ENCODE measurements at regions not wholly inside any gene's neighbourhood (a gene's known extent, or its start where the extent isn't known, plus 50 kb on each side); places are given as distances from the start of the nearest gene placed in this dataset.

- TF ChIP-seq POLR2A (IDR thresholded peaks at IDR 0.05; ENCODE audit: low read depth): no peak
- no peak for TF ChIP-seq POLR2AphosphoS5 (IDR thresholded peaks at IDR 0.05)
- TF ChIP-seq, protein P1, sequence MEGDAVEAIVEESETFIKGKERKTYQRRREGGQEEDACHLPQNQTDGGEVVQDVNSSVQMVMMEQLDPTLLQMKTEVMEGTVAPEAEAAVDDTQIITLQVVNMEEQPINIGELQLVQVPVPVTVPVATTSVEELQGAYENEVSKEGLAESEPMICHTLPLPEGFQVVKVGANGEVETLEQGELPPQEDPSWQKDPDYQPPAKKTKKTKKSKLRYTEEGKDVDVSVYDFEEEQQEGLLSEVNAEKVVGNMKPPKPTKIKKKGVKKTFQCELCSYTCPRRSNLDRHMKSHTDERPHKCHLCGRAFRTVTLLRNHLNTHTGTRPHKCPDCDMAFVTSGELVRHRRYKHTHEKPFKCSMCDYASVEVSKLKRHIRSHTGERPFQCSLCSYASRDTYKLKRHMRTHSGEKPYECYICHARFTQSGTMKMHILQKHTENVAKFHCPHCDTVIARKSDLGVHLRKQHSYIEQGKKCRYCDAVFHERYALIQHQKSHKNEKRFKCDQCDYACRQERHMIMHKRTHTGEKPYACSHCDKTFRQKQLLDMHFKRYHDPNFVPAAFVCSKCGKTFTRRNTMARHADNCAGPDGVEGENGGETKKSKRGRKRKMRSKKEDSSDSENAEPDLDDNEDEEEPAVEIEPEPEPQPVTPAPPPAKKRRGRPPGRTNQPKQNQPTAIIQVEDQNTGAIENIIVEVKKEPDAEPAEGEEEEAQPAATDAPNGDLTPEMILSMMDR (IDR thresholded peaks at IDR 0.05): no peak
Measured at GRCh38 chr4:11338956-11339782, 89.5 kb downstream of the HS3ST1 start.
